GM18517 (cell line): ENCODE measurements at regions not wholly inside any gene's neighbourhood (a gene's known extent, or its start where the extent isn't known, plus 50 kb on each side); places are given as distances from the start of the nearest gene placed in this dataset.
"Not testable (repeated sequence)": the region's sequence is repeated elsewhere in the genome, so short reads cannot be mapped to it uniquely, and the experiment has no call there.

Source experiments
- ATAC-seq: cut with Tn5 transposase; IDR thresholded peaks from one replicate; pipeline ENCODE4 v1.9.1; 2021; ENCODE audit warnings: mild to moderate bottlenecking, moderate library complexity; ENCODE audit not compliant: unreplicated experiment

DNA sequence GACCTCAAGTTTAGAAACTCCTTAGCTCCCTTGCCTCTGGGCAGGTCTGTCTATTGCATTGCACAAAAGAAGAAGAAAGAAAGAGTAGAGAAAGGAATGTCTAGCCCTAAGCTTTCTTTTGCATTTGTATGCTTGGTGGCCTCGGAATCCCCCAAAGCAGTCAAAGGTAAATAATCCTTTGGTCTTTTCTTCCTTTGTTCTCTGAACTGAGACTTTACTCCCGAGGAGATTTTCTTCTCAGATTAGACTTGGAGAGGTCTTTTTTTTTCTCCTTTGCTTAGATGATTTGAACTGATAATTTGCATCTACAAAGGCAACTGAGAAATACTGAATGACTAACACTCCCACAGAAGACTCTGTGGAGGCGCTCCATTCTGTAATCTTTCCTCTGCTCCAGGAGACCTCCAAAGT lies 93.2 kb downstream of the AKR1D1 start:
- no peak for ATAC-seq

DNA sequence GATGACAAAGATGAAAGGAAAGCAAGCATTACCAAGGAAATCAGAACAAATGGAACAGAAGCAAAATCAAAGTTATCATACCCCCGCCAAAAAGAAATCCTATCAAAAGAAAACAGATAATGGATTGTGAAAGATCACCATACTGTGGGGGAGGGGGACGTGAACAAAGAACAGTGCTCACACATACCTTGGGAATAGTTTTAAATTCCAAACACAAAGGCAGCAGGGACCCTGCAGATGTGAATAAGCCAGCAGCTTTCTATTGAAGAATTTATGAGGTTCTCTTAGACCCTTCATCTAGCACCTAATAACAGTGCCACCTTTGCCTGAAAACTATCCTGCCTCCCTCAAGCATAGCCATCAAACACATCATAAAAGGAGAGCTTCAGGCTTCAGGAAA lies 94.0 kb downstream of the AKR1D1 start:
- ATAC-seq, result no peak

GRCh38 chr7:138170959-138171703 lies 94.9 kb downstream of the AKR1D1 start:
- ATAC-seq, result peak; percentile 99

DNA sequence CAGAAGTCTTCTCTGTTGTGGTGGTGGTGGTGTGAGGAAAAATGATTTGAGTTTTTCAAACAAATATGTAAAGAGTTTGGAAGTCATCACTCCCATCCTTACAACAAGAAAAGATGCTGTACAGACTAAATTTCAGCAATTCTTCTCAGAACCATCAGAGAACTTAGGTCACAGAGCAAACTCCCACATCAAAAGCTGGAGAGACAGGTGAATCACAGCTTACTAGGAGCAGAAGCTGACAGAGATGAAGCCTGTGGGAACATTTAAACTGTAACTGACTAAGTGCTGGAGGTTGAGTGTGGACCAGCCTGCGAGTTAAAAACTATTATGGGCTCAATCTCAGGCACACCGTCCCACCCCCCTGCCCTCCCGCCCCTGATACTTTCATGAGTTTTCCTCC lies 97.3 kb downstream of the AKR1D1 start:
- no peak for ATAC-seq

DNA sequence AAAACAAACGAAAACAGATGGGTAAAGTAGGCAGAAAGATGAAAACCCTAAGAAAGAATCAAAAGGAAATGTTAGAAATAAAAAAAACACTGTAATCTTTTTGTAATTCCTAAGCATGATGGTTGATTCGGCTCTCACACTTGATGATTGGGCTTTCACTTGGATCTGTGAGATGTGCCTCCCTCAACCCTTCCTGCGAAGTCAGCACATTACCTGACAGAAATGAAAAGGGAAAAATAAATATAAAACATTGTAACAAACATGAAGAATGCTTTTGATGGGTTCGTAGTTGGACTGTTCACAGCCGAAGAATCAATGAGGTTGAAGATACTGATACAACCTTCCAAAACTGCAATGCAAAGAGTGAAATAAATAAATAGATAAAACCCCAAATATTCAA lies 99.8 kb downstream of the AKR1D1 start:
- ATAC-seq, result no peak

DNA sequence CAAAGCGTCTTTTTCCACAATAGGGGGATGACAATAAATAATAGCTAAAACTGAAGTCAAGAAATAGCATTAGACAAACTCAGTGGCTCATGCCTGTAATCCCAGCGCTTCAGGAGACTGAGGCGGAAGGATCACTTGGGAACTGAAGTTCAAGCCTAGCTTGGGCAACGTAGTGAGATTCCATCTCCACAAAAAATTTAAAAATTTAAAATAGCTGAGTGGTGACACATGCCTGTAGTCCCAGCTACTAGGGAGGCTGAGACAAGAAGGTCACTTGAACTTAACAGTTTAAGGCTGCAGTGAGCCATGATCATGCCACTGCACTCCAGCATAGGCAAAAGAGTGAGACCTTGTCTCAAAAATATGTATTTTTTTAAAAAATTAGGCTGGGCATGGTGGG lies 107.9 kb downstream of the AKR1D1 start:
- no peak for ATAC-seq

DNA sequence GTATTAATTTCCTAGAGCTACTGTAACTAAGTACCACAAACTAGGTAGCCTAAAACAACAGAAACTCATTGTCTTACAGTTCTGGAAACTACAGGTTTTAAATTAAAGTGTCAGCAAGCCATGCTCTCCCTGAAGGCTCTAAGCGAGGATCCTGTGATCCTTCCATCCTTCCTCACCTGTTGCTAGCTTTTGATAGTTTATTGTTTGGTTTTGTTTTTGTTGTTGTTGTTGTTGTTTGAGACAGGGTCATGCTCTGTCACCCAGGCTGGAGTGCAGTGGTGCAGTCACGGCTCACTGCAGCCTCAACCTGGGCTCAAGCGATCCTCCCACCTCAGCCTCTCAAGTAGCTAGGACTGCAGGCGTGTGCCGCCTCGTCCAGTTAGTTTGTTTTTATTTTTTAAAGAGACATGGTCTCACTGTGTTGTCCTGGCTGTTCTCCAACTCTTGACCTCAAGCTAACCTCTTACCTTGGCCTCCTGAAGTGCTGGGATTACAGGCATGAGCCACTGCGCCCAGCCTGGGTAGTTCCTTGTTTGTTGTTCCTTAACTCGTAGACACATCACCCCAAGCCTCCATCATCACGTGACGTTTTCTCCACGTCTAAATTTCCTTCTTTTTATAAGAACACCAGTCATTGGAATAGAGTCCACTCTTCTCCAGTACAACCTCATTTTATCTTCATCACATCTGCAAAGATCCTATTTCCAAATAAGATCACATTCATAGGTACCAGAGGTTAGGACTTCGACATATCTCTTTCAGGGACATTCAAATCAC lies 109.1 kb downstream of the AKR1D1 start:
- ATAC-seq, result no peak

GRCh38 chr7:138186951-138187351 lies 110.7 kb downstream of the AKR1D1 start:
- ATAC-seq, result no peak

DNA sequence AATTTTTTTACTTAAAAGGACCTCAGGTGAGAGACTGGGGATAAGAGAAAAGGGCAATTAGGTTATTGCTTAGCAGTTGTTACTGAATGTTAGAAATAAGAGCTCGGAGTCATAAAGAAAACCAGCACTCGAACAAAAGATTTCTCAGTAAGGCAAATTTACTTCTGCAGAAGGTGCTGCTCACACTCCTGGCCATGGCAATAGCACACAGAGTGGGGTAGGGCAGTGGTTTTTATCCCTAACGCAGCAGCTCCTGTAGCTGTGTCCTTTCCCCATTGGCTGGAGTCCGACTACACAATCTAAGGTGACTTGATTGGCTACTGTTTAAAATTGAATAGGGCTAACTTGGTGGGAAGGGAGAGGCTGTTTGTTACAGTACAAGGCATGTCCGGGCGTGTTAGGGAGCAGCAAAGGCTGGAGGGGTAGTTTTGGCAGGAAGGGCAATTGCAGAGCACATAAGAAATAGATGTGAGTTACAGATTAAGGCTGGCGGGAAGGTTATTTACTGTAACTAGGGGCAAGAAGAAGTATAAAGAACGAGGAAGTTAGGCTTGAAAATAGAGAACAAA lies 112.1 kb downstream of the AKR1D1 start:
- no peak for ATAC-seq

- ATAC-seq, result no peak
These were observed 118.3 kb downstream of the AKR1D1 start for GRCh38 chr7:138194567-138194966.

- ATAC-seq, result no peak
These were observed 118.9 kb downstream of the AKR1D1 start for GRCh38 chr7:138195151-138195571.

DNA sequence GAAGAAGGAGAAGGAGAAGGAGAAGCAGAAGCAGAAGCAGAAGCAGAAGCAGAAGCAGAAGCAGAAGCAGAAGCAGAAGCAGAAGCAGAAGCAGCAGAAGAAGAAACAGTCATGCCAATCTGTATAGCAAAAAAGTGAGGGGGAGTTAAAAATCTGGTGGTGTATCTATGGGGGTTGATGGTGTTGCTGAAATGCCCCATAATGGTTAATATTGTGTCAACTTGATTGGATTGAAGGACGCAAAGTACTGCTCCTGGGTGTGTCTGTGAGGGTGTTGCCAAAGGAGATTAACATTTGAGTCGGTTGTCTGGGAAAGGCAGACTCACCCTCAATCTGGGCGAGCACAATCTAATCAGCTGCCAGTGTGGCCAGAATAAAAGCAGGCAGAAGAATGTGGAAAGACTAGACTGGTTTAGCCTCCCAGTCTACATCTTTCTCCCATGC lies 120.3 kb downstream of the AKR1D1 start:
- not testable (repeated sequence) for ATAC-seq

- ATAC-seq, result no peak
These were observed 121.0 kb downstream of the AKR1D1 start for GRCh38 chr7:138196971-138197896.

- ATAC-seq, result no peak
These were observed 128.2 kb downstream of the AKR1D1 start for GRCh38 chr7:138204285-138204981.

GRCh38 chr7:138204982-138205298 lies 128.7 kb downstream of the AKR1D1 start:
- ATAC-seq, result no peak

DNA sequence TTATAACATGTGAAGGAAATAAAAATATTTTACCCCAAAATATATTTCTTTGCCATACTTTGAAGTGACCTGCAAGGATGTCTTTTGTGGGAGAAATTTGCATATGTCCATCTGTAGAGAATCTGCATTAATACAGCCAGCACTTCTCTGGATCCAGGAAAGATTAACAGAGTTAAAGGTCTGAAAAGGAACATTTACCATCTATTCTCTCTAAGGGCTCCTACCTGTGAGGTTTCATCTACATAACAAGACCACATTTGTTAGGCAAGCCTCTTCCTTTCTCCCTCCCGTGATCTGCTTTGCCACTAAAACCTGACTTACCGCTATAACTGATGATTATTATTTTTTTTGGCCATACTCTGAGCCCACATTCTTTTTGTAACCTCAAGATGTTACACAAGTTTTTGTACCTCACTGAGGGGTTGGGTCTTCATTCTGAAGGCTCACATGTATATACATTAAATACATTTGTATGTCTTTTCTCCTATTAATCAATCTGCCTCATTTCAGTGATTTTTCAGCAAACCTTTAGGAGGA lies 129.4 kb downstream of the AKR1D1 start:
- no peak for ATAC-seq

DNA sequence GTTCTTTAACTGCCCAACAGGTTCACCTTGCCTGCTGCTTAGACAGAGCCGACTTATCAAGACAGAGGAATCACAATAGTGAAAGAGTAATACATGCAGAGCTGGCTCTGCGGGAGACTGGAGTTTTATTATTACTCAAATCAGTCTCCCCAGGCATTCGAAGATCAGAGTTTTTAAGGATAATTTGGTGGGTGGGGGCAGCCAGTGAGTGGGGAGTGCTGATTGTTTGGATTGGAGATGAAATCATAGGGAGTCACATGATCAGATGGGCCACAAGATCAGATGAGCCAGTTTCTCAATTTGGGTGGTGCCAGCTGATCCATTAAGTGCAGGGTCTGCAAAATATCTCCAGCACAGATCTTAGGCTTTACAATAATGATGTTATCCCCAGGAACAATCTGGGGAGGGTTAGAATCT lies 131.3 kb downstream of the AKR1D1 start:
- no peak for ATAC-seq

- ATAC-seq, result no peak
These were observed 131.9 kb downstream of the AKR1D1 start for GRCh38 chr7:138208142-138208570.

DNA sequence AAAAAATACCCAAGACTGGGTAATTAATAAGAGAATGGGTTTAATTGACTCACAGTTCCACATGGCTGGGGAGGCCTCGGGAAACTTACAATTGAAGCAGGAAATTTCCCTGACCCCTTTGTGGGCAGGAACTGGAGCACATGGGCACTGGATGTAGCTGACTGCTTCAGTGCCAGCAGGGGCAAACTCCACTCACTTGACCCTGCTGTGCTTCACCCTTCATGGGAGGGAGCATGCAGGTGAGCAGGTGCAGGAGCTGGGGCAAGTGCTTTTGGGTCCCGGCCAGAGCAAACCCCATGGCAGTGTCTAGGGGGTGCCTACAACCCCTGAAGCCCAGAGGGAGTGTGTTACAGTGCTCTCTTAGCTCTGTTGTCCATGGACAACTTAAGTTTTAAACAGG lies 132.6 kb downstream of the AKR1D1 start:
- ATAC-seq, result no peak

DNA sequence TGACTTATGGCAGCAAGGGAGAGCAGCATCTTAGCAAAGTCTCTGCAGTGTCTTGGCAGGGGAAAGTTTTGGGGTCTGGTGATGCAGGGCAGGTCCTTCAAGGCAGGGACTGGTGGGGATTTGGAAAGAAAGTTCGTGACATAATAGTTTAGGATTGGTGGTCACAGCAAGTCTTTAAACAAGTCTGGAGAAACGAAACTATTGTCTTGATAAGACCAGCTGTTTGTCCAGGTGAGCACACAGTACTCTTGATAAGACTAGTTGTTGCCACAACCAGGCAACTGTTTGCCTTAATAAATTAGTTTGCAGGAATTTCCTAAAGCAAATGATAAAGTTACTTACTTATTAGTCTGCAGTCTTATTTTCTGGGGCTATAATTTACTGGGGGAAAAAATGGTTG lies 136.1 kb downstream of the AKR1D1 start:
- no peak for ATAC-seq
